Right lobe of liver (tissue), 6 donors: ENCODE measurements at regions not wholly inside any gene's neighbourhood (a gene's known extent, or its start where the extent isn't known, plus 50 kb on each side); places are given as distances from the start of the nearest gene placed in this dataset.
A peak's percentile ranks its signal among the peaks of the same experiment; 100 is the strongest.

Experiments used
- ATAC-seq, 4 donors: fragments of 200-7000 bp; cut with Tn5 transposase; one replicate each; pipeline ENCODE4 v1.9.1; 2020; ENCODE audit warnings: mild to moderate bottlenecking in 4 of 4, moderate library complexity in 4 of 4
- DNase-seq, 3 donors: peaks; one replicate each; pipeline ENCODE4 v3.0.0-alpha.2; 2020
- H3K27ac ChIP-seq, 3 donors: fragments of 200-600 bp; one replicate each; pipeline ENCODE4 v1.8.0; 2022
- H3K27me3 ChIP-seq, 2 donors: fragments of 200-600 bp; one replicate each; pipeline ENCODE4 v1.8.0; 2022
- H3K36me3 ChIP-seq, 4 donors: fragments of 200-600 bp; sonication (generic) in 1 of 4; one replicate each; pipeline versions ENCODE4 v1.5.1 to v1.8.0; 2017 to 2022; ENCODE audit warnings: control low read depth in 1 of 4
- H3K4me1 ChIP-seq, 4 donors: fragments of 200-600 bp; sonication (generic) in 1 of 4; one replicate each; pipeline versions ENCODE4 v1.5.1 to v1.8.0; 2017 to 2022; ENCODE audit warnings: control low read depth in 1 of 4
- H3K4me3 ChIP-seq, 3 donors: fragments of 200-600 bp; one replicate each; pipeline ENCODE4 v1.8.0; 2022
- H3K9me3 ChIP-seq, 4 donors: fragments of 200-600 bp; sonication (generic) in 1 of 4; one replicate each; pipeline versions ENCODE4 v1.5.1 to v1.8.0; 2017 to 2022; ENCODE audit warnings: control low read depth in 1 of 4
- CTCF ChIP-seq, 4 donors: fragments of 200-600 bp in 3 of 4; fragments of 450-650 bp in 1 of 4; IDR thresholded peaks; one replicate each; pipeline versions ENCODE4 v1.5.1 to v1.8.0; 2016 to 2022; ENCODE audit warnings: antibody characterized with exemption in 4 of 4, mild to moderate bottlenecking in 2 of 4
- POLR2A ChIP-seq: fragments of 450-650 bp; IDR thresholded peaks from one replicate; pipeline ENCODE4 v1.6.1; 2017; ENCODE audit warnings: antibody characterized with exemption, mild to moderate bottlenecking
- WGBS: methylation state at CpG from one replicate; pipeline ENCODE4 v1.1.6; 2018; ENCODE audit warnings: low coverage, low lambda C conversion rate; ENCODE audit not compliant: insufficient coverage; ENCODE audit errors: missing lambda C conversion rate; 5-methylcytosine and 5-hydroxymethylcytosine counted together
- intact Hi-C, 2 donors: fragments of 100-400 bp; cut with DNase I; formaldehyde crosslinking; loops; one replicate each; pipeline versions ENCODE4 v1.11.2 to v1.14.1; 2022
- donor health status: DM: no; HTN: yes; CAD: no.
- donor health status: DM: no; HTN: no; CAD: no.
- donor health status: DM: no; HTN: no; CAD: no.
- donor health status: DM: no; HTN: yes; CAD: no.
- donor health status: DM: no; HTN: yes; CAD: no.

- 77% methylated on average over 1 of the region's 1 CpG for WGBS
- no peaks in the 10 kb centered on the region for H3K27me3 ChIP-seq
- H3K27ac ChIP-seq, result no peak overlapping the region
- no peaks in the 10 kb centered on the region for H3K4me1 ChIP-seq
- no peaks in the 10 kb centered on the region for H3K9me3 ChIP-seq
- DNase-seq, result no peak
- no peak for ATAC-seq
- TF ChIP-seq POLR2A, result no peak
- no peak for TF ChIP-seq CTCF (IDR thresholded peaks at IDR 0.05)
- H3K36me3 ChIP-seq, result no peaks in the 10 kb centered on the region
- H3K4me3 ChIP-seq, result no peak overlapping the region
- intact Hi-C loops, result no loop called here
Observed at GRCh38 chr4:71194454-71194853, 144.4 kb upstream of the SLC4A4 start.

- intact Hi-C loops, result no loop called here
- no peak for DNase-seq
- no peaks in the 10 kb centered on the region for H3K27me3 ChIP-seq
- H3K9me3 ChIP-seq, result no peaks in the 10 kb centered on the region
- ATAC-seq, result no peak
- H3K36me3 ChIP-seq, result no peaks in the 10 kb centered on the region
- no peak overlapping the region for H3K4me3 ChIP-seq
- no peak overlapping the region for H3K27ac ChIP-seq
- no peak for TF ChIP-seq CTCF (IDR thresholded peaks at IDR 0.05)
- TF ChIP-seq POLR2A, result no peak
- H3K4me1 ChIP-seq, result no peaks in the 10 kb centered on the region
- 44% methylated on average over 4 of the region's 4 CpGs for WGBS
Observed at GRCh38 chr4:71195924-71196323, 142.9 kb upstream of the SLC4A4 start.

- Histone ChIP-seq H3K9me3 (no peaks in the 10 kb centered on the region), H3K4me1 (no peaks in the 10 kb centered on the region), H3K4me3 (no peak overlapping the region), H3K36me3 (no peaks in the 10 kb centered on the region), H3K27me3 (no peaks in the 10 kb centered on the region), H3K27ac (no peak overlapping the region)
- DNase-seq, result no peak
- TF ChIP-seq CTCF (IDR thresholded peaks at IDR 0.05), result no peak
- no peak for TF ChIP-seq POLR2A
- WGBS, result 79% methylated on average over 2 of the region's 2 CpGs
- intact Hi-C loops, result no loop called here
- ATAC-seq, result no peak
Observed at GRCh38 chr4:71198958-71199357, 139.9 kb upstream of the SLC4A4 start.

GRCh38 chr4:71201057-71201456, 137.8 kb upstream of the SLC4A4 start:
- Histone ChIP-seq H3K36me3 (no peaks in the 10 kb centered on the region), H3K27me3 (no peaks in the 10 kb centered on the region), H3K4me3 (no peak overlapping the region), H3K4me1 (no peaks in the 10 kb centered on the region), H3K9me3 (no peaks in the 10 kb centered on the region), H3K27ac (no peak overlapping the region)
- DNase-seq (no peak), ATAC-seq (peak in 2 of 4 donors; percentile 48 to 56)
- no peak for TF ChIP-seq POLR2A
- TF ChIP-seq CTCF (IDR thresholded peaks at IDR 0.05), result no peak
- intact Hi-C loops, result no loop called here
- no CpG with 5 or more reads among the region's 2 CpGs for WGBS
